Testis (tissue), 2 donors: ENCODE measurements at regions not wholly inside any gene's neighbourhood (a gene's known extent, or its start where the extent isn't known, plus 50 kb on each side); places are given as distances from the start of the nearest gene placed in this dataset.

Source experiments
- POLR2A ChIP-seq: fragments of 450-650 bp; IDR thresholded peaks from one replicate; pipeline ENCODE4 v1.6.1; 2017; ENCODE audit warnings: antibody characterized with exemption, mild to moderate bottlenecking, moderate library complexity
- TF ChIP-seq, protein P1 (sequence below), 3 experiments: fragments of 450-650 bp in 2 of 3; fragments of 200-600 bp in 1 of 3; sonication (generic) in 1 of 3; IDR thresholded peaks; one replicate each; pipeline ENCODE4 v1.5.1; 2016 to 2019; ENCODE audit warnings: antibody characterized with exemption in 3 of 3, mild to moderate bottlenecking in 2 of 3, moderate library complexity in 1 of 3

DNA sequence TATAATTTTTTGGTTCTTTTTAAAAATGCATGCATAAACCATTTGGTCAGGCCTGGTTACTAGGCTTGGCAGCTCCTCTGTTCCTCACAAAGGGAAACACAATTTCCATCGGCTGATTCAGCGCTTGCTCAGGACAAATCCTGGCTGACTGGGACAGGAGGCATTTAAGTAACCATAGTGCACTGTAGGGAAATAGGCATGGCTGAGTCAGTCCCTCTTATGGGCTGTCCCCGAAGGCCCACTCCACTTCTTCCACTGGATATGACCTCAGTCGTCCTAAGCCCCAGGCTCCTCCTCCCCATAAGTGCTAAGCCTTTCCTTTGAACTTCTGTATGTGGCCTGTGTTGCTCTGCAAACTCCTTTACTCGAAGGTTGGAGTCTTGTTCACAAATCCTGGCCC lies 71.2 kb upstream of the GLIS3 start:
- no peak for TF ChIP-seq POLR2A
- TF ChIP-seq, protein P1, sequence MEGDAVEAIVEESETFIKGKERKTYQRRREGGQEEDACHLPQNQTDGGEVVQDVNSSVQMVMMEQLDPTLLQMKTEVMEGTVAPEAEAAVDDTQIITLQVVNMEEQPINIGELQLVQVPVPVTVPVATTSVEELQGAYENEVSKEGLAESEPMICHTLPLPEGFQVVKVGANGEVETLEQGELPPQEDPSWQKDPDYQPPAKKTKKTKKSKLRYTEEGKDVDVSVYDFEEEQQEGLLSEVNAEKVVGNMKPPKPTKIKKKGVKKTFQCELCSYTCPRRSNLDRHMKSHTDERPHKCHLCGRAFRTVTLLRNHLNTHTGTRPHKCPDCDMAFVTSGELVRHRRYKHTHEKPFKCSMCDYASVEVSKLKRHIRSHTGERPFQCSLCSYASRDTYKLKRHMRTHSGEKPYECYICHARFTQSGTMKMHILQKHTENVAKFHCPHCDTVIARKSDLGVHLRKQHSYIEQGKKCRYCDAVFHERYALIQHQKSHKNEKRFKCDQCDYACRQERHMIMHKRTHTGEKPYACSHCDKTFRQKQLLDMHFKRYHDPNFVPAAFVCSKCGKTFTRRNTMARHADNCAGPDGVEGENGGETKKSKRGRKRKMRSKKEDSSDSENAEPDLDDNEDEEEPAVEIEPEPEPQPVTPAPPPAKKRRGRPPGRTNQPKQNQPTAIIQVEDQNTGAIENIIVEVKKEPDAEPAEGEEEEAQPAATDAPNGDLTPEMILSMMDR (IDR thresholded peaks at IDR 0.05) = no peak
